Small intestine (tissue), 7 donors: ENCODE measurements at regions not wholly inside any gene's neighbourhood (a gene's known extent, or its start where the extent isn't known, plus 50 kb on each side); places are given as distances from the start of the nearest gene placed in this dataset.

ENCODE experiments used
- DNase-seq, 2 donors: peaks; one replicate each; pipeline versions ENCODE4 v3.0.0 to v3.0.0-alpha.2; 2013
- FAIRE-seq: peaks from 2 replicates; lab custom pipeline; 2012; peaks lifted over from hg19 to GRCh38; lab: Jason Lieb, UNC
- H3K27ac ChIP-seq, 3 donors: one replicate each; pipeline ENCODE4 v1.5.1; 2013; ENCODE audit warnings: low read length in 2 of 3, mild to moderate bottlenecking in 2 of 3, control low read depth in 1 of 3, inconsistent platforms in 1 of 3, low read depth in 1 of 3, moderate library complexity in 1 of 3
- H3K27me3 ChIP-seq, 3 donors: one replicate each; pipeline ENCODE4 v1.6.1; 2013; ENCODE audit warnings: low read length in 3 of 3, inconsistent platforms in 1 of 3; ENCODE audit not compliant: control insufficient read depth in 3 of 3, insufficient read depth in 3 of 3
- H3K36me3 ChIP-seq, 3 donors: one replicate each; pipeline ENCODE4 v1.6.1; 2013; ENCODE audit warnings: low read length in 3 of 3, inconsistent platforms in 1 of 3, low read depth in 1 of 3, mild to moderate bottlenecking in 1 of 3, moderate library complexity in 1 of 3; ENCODE audit not compliant: control insufficient read depth in 3 of 3, insufficient read depth in 2 of 3
- H3K4me1 ChIP-seq, 3 donors: one replicate each; pipeline ENCODE4 v1.6.1; 2013; ENCODE audit warnings: low read length in 2 of 3, inconsistent platforms in 1 of 3, low read depth in 1 of 3, mild to moderate bottlenecking in 1 of 3, moderate library complexity in 1 of 3; ENCODE audit not compliant: control insufficient read depth in 3 of 3, insufficient read depth in 2 of 3
- H3K4me3 ChIP-seq, 3 donors: one replicate each; pipeline ENCODE4 v1.5.1; 2013; ENCODE audit warnings: low read length in 3 of 3, control low read depth in 1 of 3, inconsistent platforms in 1 of 3, low read depth in 1 of 3, mild to moderate bottlenecking in 1 of 3, moderate library complexity in 1 of 3
- H3K9me3 ChIP-seq, 2 donors: one replicate each; pipeline ENCODE4 v1.6.1; 2013; ENCODE audit warnings: low read depth in 1 of 2, low read length in 1 of 2; ENCODE audit not compliant: control insufficient read depth in 2 of 2, insufficient read depth in 1 of 2
- WGBS, 3 donors: extraction: QIAGEN DNeasy Blood & Tissue Kit; methylation state at CpG; one replicate each; pipeline ENCODE4 v1.1.7; 2013; 5-methylcytosine and 5-hydroxymethylcytosine counted together
- donor health status: healthy with polysubstance abuse.
- donor health status: control.
- donor health status: control.
- donor health status: Bipolar disorder and iron deficiency.
- donor health status: healthy.

GRCh38 chr11:37078521-37078920, 480.5 kb upstream of the RAG2 start:
- WGBS, 3 donors, result 75 to 89% (median 78%) methylated on average over 2 of the region's 2 CpGs
- Histone ChIP-seq H3K9me3 (no peaks in the 10 kb centered on the region), H3K36me3 (no peaks in the 10 kb centered on the region), H3K27me3 (no peaks in the 10 kb centered on the region), H3K4me3 (no peak overlapping the region), H3K4me1 (no peaks in the 10 kb centered on the region), H3K27ac (no peak overlapping the region)
- FAIRE-seq (no peak), DNase-seq (no peak)

GRCh38 chr11:37076866-37077265, 478.8 kb upstream of the RAG2 start:
- DNase-seq (no peak), FAIRE-seq (no peak)
- Histone ChIP-seq H3K4me3 (no peak overlapping the region), H3K9me3 (no peaks in the 10 kb centered on the region), H3K27me3 (no peaks in the 10 kb centered on the region), H3K27ac (no peak overlapping the region), H3K4me1 (no peaks in the 10 kb centered on the region), H3K36me3 (no peaks in the 10 kb centered on the region)
- WGBS, 3 donors, result 69 to 78% (median 71%) methylated on average over 1 of the region's 1 CpG

- Histone ChIP-seq H3K36me3 (no peaks in the 10 kb centered on the region), H3K9me3 (no peaks in the 10 kb centered on the region), H3K4me1 (no peaks in the 10 kb centered on the region), H3K27me3 (no peaks in the 10 kb centered on the region), H3K27ac (no peak overlapping the region), H3K4me3 (no peak overlapping the region)
- FAIRE-seq, result no peak
- no peak for DNase-seq
- WGBS, 3 donors, result 3 to 39% (median 25%) methylated on average over 1 of the region's 1 CpG
Observed at GRCh38 chr11:37072538-37073055, 474.6 kb upstream of the RAG2 start.

GRCh38 chr11:37050311-37050710, 452.3 kb upstream of the RAG2 start:
- Histone ChIP-seq H3K27ac (no peak overlapping the region), H3K4me3 (no peak overlapping the region), H3K4me1 (no peaks in the 10 kb centered on the region), H3K36me3 (no peaks in the 10 kb centered on the region), H3K9me3 (no peaks in the 10 kb centered on the region), H3K27me3 (no peaks in the 10 kb centered on the region)
- DNase-seq (no peak), FAIRE-seq (no peak)

- no peaks in the 10 kb centered on the region for H3K27me3 ChIP-seq
- no peaks in the 10 kb centered on the region for H3K9me3 ChIP-seq
- FAIRE-seq (no peak), DNase-seq (no peak)
- no peak overlapping the region for H3K4me3 ChIP-seq
- H3K27ac ChIP-seq, result no peak overlapping the region
- no peaks in the 10 kb centered on the region for H3K4me1 ChIP-seq
- H3K36me3 ChIP-seq, result no peaks in the 10 kb centered on the region
Observed at GRCh38 chr11:37040921-37041320, 442.9 kb upstream of the RAG2 start.

- H3K36me3 ChIP-seq, result no peaks in the 10 kb centered on the region
- no peak for FAIRE-seq
- 61 to 74% (median 64%) methylated on average over 3 of the region's 3 CpGs for WGBS, 3 donors
- DNase-seq, result no peak
- H3K9me3 ChIP-seq, result no peaks in the 10 kb centered on the region
- no peak overlapping the region for H3K4me3 ChIP-seq
- H3K27me3 ChIP-seq, result no peaks in the 10 kb centered on the region
- no peaks in the 10 kb centered on the region for H3K4me1 ChIP-seq
- no peak overlapping the region for H3K27ac ChIP-seq
Observed at GRCh38 chr11:37038911-37039310, 440.9 kb upstream of the RAG2 start.

DNA sequence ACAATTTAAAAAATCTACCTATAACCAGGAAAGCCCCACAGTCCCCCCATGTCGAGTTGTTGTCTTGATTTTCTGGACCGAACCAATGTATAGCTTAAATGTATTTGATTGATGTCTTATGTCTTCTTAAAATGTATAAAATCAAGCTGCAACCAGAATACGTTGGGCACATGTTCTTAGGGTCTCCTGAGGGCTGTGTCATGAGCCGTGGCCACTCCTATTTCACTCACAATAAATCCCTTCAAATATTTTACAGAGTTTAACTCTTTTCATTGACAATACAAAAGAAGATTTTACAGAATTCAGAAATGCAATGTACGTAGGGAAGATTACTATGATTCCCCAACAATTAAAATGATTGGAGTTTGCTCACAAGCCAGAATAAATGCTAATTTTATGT, 428.7 kb upstream of the RAG2 start:
- WGBS, 3 donors, result 63 to 70% (median 63%) methylated on average over 5 of the region's 5 CpGs
- Histone ChIP-seq H3K27me3 (no peaks in the 10 kb centered on the region), H3K36me3 (no peaks in the 10 kb centered on the region), H3K4me3 (no peak overlapping the region), H3K4me1 (no peaks in the 10 kb centered on the region), H3K9me3 (no peaks in the 10 kb centered on the region), H3K27ac (no peak overlapping the region)
- FAIRE-seq (no peak), DNase-seq (no peak)

- H3K4me3 ChIP-seq, result no peak overlapping the region
- 53 to 61% (median 54%) methylated on average over 3 of the region's 3 CpGs for WGBS, 3 donors
- no peaks in the 10 kb centered on the region for H3K36me3 ChIP-seq
- DNase-seq (no peak), FAIRE-seq (no peak)
- no peak overlapping the region for H3K27ac ChIP-seq
- H3K9me3 ChIP-seq, result no peaks in the 10 kb centered on the region
- no peaks in the 10 kb centered on the region for H3K4me1 ChIP-seq
- H3K27me3 ChIP-seq, result no peaks in the 10 kb centered on the region
Observed at GRCh38 chr11:37026326-37026725, 428.3 kb upstream of the RAG2 start.

DNA sequence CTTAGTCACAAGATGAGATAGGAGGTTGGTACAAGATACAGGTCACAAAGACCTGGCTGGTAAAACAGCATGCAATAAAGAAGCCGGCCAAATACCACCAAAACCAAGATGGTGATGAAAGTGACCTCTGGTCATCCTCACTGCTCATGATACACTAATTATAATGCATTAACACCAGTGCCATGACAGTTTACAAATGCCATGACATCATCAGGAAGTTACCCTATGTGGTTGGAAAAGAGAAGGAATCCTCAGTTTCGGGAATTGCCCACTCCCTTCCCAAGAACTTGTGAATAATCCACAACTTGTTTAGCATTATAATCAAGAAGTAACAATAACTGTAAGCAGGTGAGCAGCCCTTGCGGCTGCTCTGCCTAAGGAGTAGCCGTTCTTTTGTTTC, 408.5 kb upstream of the RAG2 start:
- H3K4me3 ChIP-seq, result no peak overlapping the region
- 83 to 91% (median 84%) methylated on average over 4 of the region's 4 CpGs for WGBS, 3 donors
- no peaks in the 10 kb centered on the region for H3K36me3 ChIP-seq
- no peaks in the 10 kb centered on the region for H3K9me3 ChIP-seq
- FAIRE-seq (no peak), DNase-seq (no peak)
- H3K27ac ChIP-seq, result no peak overlapping the region
- no peaks in the 10 kb centered on the region for H3K27me3 ChIP-seq
- H3K4me1 ChIP-seq, result no peaks in the 10 kb centered on the region
